GM12878 (cell line): ENCODE measurements at regions not wholly inside any gene's neighbourhood (a gene's known extent, or its start where the extent isn't known, plus 50 kb on each side); places are given as distances from the start of the nearest gene placed in this dataset.

ENCODE experiments used
- ATAC-seq: fragments of 200-7000 bp; cut with Tn5 transposase; 3 replicates; pipeline ENCODE4 v1.9.1; 2020; ENCODE audit warnings: mild to moderate bottlenecking, moderate library complexity
- BruUV-seq: library from RNA; stranded (reverse); fragments of 400-500 nt; replicated peaks from 2 replicates; lab custom pipeline; 2021; lab: Mats Ljungman, UMichigan
- CTCF ChIA-PET: fragments of 300-600 bp; sonication (Branson Sonifier 250); formaldehyde crosslinking; extraction: SDS; loops from one replicate; lab custom pipeline; 2021; ENCODE audit warnings: inconsistent platforms; lab: Yijun Ruan, JAX
- POLR2A ChIA-PET: fragments of 350-600 bp; formaldehyde crosslinking; extraction: SDS; loops from one replicate; lab custom pipeline; 2021; ENCODE audit warnings: inconsistent platforms; lab: Charles Lee
- RAD21 ChIA-PET: fragments of 300-600 bp; sonication (Branson Sonifier 250); formaldehyde crosslinking; loops from one replicate; lab custom pipeline; 2023; ENCODE audit warnings: antibody characterized with exemption; ENCODE audit not compliant: unreplicated experiment; lab: Charles Lee
- SMC1A ChIA-PET: fragments of 300-600 bp; sonication (Branson Sonifier 250); formaldehyde crosslinking; loops from one replicate; lab custom pipeline; 2023; ENCODE audit not compliant: unreplicated experiment, uncharacterized antibody; lab: Charles Lee
- DNase-seq: peaks from one replicate; pipeline ENCODE4 v3.0.0-alpha.2; 2011; ENCODE audit warnings: low read depth, low spot score
- FAIRE-seq: peaks from 3 replicates; lab custom pipeline; 2011; peaks lifted over from hg19 to GRCh38; lab: Jason Lieb, UNC
- H2AFZ ChIP-seq: 2 replicates; pipeline ENCODE4 v1.6.0; 2011; ENCODE audit warnings: low read depth, low read length, control low read depth; ENCODE audit not compliant: control insufficient read depth
- H3K27ac ChIP-seq: 2 replicates; pipeline ENCODE4 v1.5.1; 2011; ENCODE audit warnings: control low read depth; ENCODE audit not compliant: control insufficient read depth, insufficient read depth
- H3K27me3 ChIP-seq, 2 experiments: replicated peaks in 1 of 2; 2 replicates each; pipeline versions ENCODE4 v1.6.0 to v1.6.1; 2011; ENCODE audit warnings: low read length in 1 of 2; ENCODE audit not compliant: control insufficient read depth in 2 of 2, insufficient read depth in 2 of 2
- H3K36me3 ChIP-seq, 2 experiments: 2 replicates each; pipeline ENCODE4 v1.5.1; 2011; ENCODE audit warnings: low read length in 1 of 2; ENCODE audit not compliant: control insufficient read depth in 2 of 2, insufficient read depth in 2 of 2
- H3K4me1 ChIP-seq: 2 replicates; pipeline ENCODE4 v1.6.1; 2011; ENCODE audit warnings: mild to moderate bottlenecking, low read length, moderate library complexity, mixed read lengths; ENCODE audit not compliant: control insufficient read depth, insufficient read depth
- H3K4me2 ChIP-seq: 2 replicates; pipeline ENCODE4 v1.6.0; 2011; ENCODE audit warnings: control low read depth; ENCODE audit not compliant: control insufficient read depth, insufficient read depth
- H3K4me3 ChIP-seq: fragments of 200-600 bp; sonication (generic); 2 replicates; pipeline ENCODE4 v1.5.1; 2016
- H3K79me2 ChIP-seq: 2 replicates; pipeline ENCODE4 v1.6.0; 2011; ENCODE audit warnings: low read length; ENCODE audit not compliant: control insufficient read depth, insufficient read depth
- H3K9ac ChIP-seq: 2 replicates; pipeline ENCODE4 v1.8.0; 2011; ENCODE audit warnings: low read length, control low read depth, mixed read lengths; ENCODE audit not compliant: control insufficient read depth, insufficient read depth
- H3K9me3 ChIP-seq: replicated peaks from 3 replicates; pipeline ENCODE4 v1.5.1; 2011; ENCODE audit warnings: mild to moderate bottlenecking, low read length; ENCODE audit not compliant: control insufficient read depth, insufficient read depth
- H4K20me1 ChIP-seq: 2 replicates; pipeline ENCODE4 v1.6.0; 2011; ENCODE audit not compliant: control insufficient read depth, insufficient read depth
- CHD4 ChIP-seq: fragments of 200-600 bp; sonication (generic); IDR thresholded peaks from 2 replicates; pipeline ENCODE4 v1.6.1; 2016; ENCODE audit warnings: mild to moderate bottlenecking
- EP300 ChIP-seq, 2 experiments: fragments of 150-350 bp in 1 of 2; IDR thresholded peaks; 2 replicates each; pipeline ENCODE4 v1.6.1; 2011 to 2012; ENCODE audit warnings: low read depth in 2 of 2, low read length in 2 of 2, borderline replicate concordance in 1 of 2, improper control_type of control experiment in 1 of 2, inconsistent platforms in 1 of 2; ENCODE audit not compliant: control insufficient read depth in 1 of 2
- PAX5 ChIP-seq: IDR thresholded peaks from 2 replicates; pipeline ENCODE4 v1.6.1; 2011; ENCODE audit warnings: low read depth, low read length, borderline replicate concordance
- POLR2AphosphoS5 ChIP-seq: IDR thresholded peaks from 2 replicates; pipeline ENCODE4 v1.6.1; 2011; ENCODE audit warnings: mild to moderate bottlenecking, low read length, inconsistent platforms
- RCOR1 ChIP-seq: conservative IDR thresholded peaks from 2 replicates; pipeline ENCODE4 v1.6.1; 2012; ENCODE audit warnings: low read depth, low read length, improper control_type of control experiment
- SPI1 ChIP-seq: IDR thresholded peaks from 2 replicates; pipeline ENCODE4 v1.6.1; 2011; ENCODE audit warnings: low read depth, mild to moderate bottlenecking, low read length, moderate library complexity, borderline replicate concordance; ENCODE audit not compliant: insufficient read depth
- SREBF1 ChIP-seq: IDR thresholded peaks from 2 replicates; pipeline ENCODE4 v1.6.1; 2012; ENCODE audit warnings: mild to moderate bottlenecking, low read length
- YBX1 ChIP-seq: fragments of 450-650 bp; IDR thresholded peaks from 2 replicates; pipeline ENCODE4 v1.6.1; 2016; ENCODE audit warnings: antibody characterized with exemption
- ZBED1 ChIP-seq: IDR thresholded peaks from 2 replicates; pipeline ENCODE4 v1.6.1; 2016; ENCODE audit warnings: borderline replicate concordance
- WGBS: methylation state at CpG from one replicate; pipeline ENCODE4 v1.1.6; 2016; ENCODE audit warnings: low lambda C conversion rate; ENCODE audit not compliant: insufficient replicate concordance, insufficient coverage; ENCODE audit errors: missing lambda C conversion rate; 5-methylcytosine and 5-hydroxymethylcytosine counted together
- in situ Hi-C: fragments of 300-500 bp; cut with MboI; formaldehyde crosslinking; loops from 9 replicates; pipeline ENCODE4 v1.14.3; 2018; ENCODE audit warnings: mixed read lengths
- intact Hi-C: fragments of 100-400 bp; cut with micrococcal nuclease; formaldehyde crosslinking; loops from one replicate; pipeline ENCODE4 v1.14.2; 2022; ENCODE audit not compliant: unreplicated experiment
- TF ChIP-seq, protein P1 (sequence below): IDR thresholded peaks from 2 replicates; pipeline ENCODE4 v1.6.1; 2012; ENCODE audit warnings: improper control_type of control experiment, low read depth, low read length; ENCODE audit not compliant: insufficient replicate concordance
- TF ChIP-seq, protein P2 (sequence below): fragments of 150-350 bp; IDR thresholded peaks from 2 replicates; pipeline ENCODE4 v1.6.1; 2016; ENCODE audit warnings: low read depth, low read length
- TF ChIP-seq, protein P3 (sequence below): IDR thresholded peaks from 2 replicates; pipeline ENCODE4 v1.6.1; 2011; ENCODE audit warnings: low read depth, mild to moderate bottlenecking, low read length, moderate library complexity, borderline replicate concordance; ENCODE audit errors: extremely low read depth

DNA sequence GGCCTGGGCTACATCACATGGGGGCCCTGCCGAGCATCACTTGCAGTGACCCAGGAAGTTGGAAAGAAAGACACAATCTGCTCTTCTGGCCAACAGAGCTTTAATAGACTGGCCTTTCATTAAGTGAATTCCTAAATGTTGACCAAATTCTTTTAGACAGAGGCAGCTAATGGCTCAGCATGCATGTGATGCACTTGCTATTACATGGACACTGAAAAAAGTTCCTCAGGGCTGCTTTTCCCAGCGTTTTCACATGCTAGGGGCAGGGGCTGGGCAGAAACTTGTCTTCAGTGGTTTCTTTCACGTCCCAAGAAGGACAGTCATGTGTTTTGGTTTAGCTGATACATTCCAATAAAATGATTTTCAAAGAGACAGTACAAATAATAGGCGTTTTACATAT lies 651.0 kb upstream of the SLC35B3 start (continued):
- TF ChIP-seq, protein P1, sequence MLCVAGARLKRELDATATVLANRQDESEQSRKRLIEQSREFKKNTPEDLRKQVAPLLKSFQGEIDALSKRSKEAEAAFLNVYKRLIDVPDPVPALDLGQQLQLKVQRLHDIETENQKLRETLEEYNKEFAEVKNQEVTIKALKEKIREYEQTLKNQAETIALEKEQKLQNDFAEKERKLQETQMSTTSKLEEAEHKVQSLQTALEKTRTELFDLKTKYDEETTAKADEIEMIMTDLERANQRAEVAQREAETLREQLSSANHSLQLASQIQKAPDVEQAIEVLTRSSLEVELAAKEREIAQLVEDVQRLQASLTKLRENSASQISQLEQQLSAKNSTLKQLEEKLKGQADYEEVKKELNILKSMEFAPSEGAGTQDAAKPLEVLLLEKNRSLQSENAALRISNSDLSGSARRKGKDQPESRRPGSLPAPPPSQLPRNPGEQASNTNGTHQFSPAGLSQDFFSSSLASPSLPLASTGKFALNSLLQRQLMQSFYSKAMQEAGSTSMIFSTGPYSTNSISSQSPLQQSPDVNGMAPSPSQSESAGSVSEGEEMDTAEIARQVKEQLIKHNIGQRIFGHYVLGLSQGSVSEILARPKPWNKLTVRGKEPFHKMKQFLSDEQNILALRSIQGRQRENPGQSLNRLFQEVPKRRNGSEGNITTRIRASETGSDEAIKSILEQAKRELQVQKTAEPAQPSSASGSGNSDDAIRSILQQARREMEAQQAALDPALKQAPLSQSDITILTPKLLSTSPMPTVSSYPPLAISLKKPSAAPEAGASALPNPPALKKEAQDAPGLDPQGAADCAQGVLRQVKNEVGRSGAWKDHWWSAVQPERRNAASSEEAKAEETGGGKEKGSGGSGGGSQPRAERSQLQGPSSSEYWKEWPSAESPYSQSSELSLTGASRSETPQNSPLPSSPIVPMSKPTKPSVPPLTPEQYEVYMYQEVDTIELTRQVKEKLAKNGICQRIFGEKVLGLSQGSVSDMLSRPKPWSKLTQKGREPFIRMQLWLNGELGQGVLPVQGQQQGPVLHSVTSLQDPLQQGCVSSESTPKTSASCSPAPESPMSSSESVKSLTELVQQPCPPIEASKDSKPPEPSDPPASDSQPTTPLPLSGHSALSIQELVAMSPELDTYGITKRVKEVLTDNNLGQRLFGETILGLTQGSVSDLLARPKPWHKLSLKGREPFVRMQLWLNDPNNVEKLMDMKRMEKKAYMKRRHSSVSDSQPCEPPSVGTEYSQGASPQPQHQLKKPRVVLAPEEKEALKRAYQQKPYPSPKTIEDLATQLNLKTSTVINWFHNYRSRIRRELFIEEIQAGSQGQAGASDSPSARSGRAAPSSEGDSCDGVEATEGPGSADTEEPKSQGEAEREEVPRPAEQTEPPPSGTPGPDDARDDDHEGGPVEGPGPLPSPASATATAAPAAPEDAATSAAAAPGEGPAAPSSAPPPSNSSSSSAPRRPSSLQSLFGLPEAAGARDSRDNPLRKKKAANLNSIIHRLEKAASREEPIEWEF: no peak
- TF ChIP-seq SPI1: no peak
- TF ChIP-seq, all 136 proteins: peak for 0

DNA sequence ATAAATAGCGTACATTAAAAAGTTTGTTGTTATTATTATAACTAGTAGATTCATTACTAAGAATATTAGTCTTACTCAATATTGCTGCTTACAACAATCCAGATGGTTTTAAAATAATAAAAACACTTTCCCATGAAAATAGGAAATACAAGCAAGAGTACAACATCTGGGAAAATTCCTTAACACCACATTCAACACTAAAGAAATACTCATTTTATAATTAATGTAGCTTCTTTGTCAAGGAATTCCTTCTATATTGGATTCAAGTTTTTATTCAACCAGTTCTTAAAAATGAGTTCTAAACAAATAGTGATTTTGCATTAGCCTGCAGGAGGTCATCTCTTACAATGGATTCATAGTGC lies 650.3 kb upstream of the SLC35B3 start:
- Histone ChIP-seq H4K20me1 (no peaks in the 10 kb centered on the region), H3K9ac (no peak overlapping the region), H2AFZ (no peak overlapping the region), H3K27me3 (no peaks in the 10 kb centered on the region), H3K36me3 (no peaks in the 10 kb centered on the region), H3K4me2 (no peak overlapping the region), H3K9me3 (no peaks in the 10 kb centered on the region), H3K27ac (no peak overlapping the region), H3K79me2 (no peaks in the 10 kb centered on the region), H3K4me3 (no peak overlapping the region), H3K4me1 (no peaks in the 10 kb centered on the region)
- RAD21 ChIA-PET: no interaction called here
- TF ChIP-seq PAX5 (no peak), EP300 (IDR thresholded peaks at IDR 0.05; ENCODE audit: borderline replicate concordance in 1 of 2, control insufficient read depth in 1 of 2, low read depth in 2 of 2, low read length in 2 of 2) (no peak), ZBED1 (no peak), SREBF1 (no peak), POLR2AphosphoS5 (no peak), CHD4 (no peak), RCOR1 (no peak), YBX1 (no peak)
- TF ChIP-seq, protein P2, sequence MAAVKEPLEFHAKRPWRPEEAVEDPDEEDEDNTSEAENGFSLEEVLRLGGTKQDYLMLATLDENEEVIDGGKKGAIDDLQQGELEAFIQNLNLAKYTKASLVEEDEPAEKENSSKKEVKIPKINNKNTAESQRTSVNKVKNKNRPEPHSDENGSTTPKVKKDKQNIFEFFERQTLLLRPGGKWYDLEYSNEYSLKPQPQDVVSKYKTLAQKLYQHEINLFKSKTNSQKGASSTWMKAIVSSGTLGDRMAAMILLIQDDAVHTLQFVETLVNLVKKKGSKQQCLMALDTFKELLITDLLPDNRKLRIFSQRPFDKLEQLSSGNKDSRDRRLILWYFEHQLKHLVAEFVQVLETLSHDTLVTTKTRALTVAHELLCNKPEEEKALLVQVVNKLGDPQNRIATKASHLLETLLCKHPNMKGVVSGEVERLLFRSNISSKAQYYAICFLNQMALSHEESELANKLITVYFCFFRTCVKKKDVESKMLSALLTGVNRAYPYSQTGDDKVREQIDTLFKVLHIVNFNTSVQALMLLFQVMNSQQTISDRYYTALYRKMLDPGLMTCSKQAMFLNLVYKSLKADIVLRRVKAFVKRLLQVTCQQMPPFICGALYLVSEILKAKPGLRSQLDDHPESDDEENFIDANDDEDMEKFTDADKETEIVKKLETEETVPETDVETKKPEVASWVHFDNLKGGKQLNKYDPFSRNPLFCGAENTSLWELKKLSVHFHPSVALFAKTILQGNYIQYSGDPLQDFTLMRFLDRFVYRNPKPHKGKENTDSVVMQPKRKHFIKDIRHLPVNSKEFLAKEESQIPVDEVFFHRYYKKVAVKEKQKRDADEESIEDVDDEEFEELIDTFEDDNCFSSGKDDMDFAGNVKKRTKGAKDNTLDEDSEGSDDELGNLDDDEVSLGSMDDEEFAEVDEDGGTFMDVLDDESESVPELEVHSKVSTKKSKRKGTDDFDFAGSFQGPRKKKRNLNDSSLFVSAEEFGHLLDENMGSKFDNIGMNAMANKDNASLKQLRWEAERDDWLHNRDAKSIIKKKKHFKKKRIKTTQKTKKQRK: no peak
- TF ChIP-seq, protein P3, sequence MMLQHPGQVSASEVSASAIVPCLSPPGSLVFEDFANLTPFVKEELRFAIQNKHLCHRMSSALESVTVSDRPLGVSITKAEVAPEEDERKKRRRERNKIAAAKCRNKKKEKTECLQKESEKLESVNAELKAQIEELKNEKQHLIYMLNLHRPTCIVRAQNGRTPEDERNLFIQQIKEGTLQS: no peak
- SMC1A ChIA-PET: no interaction called here
- DNase-seq: no peak
- no peak for ATAC-seq
- BruUV-seq: no TSS peak
- POLR2A ChIA-PET: no interaction called here
- WGBS: 39% methylated on average over 1 of the region's 1 CpG
- no peak for FAIRE-seq
- intact Hi-C loops (no loop called here), in situ Hi-C loops (no loop called here)
- CTCF ChIA-PET: no interaction called here
